A172 (cell line): ENCODE measurements at regions not wholly inside any gene's neighbourhood (a gene's known extent, or its start where the extent isn't known, plus 50 kb on each side); places are given as distances from the start of the nearest gene placed in this dataset.

ENCODE experiments used
- DNase-seq: peaks from one replicate; pipeline ENCODE4 v3.0.0-alpha.2; 2015; ENCODE audit warnings: low spot score

DNA sequence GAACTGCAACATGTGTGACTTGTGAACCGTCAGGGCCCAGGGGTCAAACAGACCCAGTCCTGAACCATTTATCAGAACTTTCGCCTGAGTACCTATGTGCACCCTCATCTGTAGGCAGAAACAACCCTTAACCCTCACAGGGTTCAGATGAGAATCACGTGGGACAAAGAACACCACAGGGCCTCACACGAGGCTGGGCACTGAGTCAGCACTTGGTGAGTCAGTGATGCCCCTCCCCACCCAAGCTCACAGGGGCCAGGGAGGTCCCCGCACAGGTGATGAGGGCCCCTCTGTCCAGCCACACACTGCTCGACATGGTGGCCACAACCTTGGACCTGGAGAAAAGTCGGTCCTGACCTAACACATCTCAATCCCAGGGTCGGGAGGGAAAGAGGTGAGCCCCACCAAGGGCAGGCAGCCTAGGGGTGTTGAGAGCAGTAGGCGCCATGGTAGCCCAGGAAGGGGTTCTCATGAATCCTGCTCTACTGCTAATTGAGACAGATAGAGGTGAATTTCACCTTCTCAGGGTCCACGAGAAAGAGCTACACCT, 176.4 kb downstream of the SHANK2 start:
- no peak for DNase-seq

DNA sequence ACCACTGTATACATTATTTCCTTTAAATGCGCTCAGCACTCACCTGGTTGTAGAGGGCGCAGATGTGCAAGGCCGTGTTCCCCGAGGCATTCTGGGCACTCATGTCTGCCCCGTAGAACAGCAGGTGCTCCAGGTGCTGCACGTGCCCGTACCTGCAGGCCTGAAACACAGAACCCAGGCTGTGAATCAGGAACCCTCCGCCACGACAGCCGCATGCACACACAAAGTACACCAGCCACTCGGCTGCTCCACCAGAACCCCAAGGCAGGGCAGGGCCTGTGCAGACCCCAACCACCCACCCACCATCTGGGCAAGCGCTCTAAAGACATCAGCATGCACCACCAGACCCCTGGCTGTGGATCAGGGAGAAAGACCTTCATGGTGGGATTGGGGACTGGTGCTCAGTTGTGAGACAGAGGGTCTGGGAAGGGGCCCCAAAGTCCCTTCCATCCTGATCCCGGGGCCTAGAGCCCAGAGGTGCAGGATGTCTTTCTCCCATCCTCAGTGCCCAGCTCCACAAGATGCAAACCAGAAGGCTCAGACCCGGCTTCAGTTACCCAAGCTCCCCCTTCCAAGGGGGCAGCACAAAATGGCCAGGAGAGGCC, 177.2 kb downstream of the SHANK2 start:
- no peak for DNase-seq

GRCh38 chr11:71071736-71072509, 180.5 kb downstream of the SHANK2 start:
- DNase-seq, result no peak

- DNase-seq, result no peak
Observed at GRCh38 chr11:71070490-71071453, 181.6 kb downstream of the SHANK2 start.

- no peak for DNase-seq
Observed at GRCh38 chr11:71068963-71069362, 183.4 kb downstream of the SHANK2 start.

DNA sequence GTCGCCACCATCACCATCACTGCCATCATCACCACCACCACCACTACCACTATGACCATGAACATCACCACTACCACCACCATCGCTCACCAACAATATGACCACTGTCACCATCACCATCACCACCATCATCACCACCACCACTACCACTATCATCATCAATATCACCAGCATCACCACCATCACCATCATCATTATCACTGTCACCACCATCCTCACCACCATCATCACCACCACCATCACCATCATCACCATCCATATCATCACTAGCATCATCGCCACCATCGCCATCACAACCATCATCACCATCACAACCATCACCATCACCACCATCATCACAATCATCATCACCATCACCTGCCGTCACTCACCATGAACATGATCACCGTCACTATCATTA, 184.6 kb downstream of the SHANK2 start:
- DNase-seq, result no peak

GRCh38 chr11:71066311-71066710, 186.1 kb downstream of the SHANK2 start:
- DNase-seq, result no peak

- DNase-seq, result no peak
Observed at GRCh38 chr11:71065841-71066240, 186.5 kb downstream of the SHANK2 start.

DNA sequence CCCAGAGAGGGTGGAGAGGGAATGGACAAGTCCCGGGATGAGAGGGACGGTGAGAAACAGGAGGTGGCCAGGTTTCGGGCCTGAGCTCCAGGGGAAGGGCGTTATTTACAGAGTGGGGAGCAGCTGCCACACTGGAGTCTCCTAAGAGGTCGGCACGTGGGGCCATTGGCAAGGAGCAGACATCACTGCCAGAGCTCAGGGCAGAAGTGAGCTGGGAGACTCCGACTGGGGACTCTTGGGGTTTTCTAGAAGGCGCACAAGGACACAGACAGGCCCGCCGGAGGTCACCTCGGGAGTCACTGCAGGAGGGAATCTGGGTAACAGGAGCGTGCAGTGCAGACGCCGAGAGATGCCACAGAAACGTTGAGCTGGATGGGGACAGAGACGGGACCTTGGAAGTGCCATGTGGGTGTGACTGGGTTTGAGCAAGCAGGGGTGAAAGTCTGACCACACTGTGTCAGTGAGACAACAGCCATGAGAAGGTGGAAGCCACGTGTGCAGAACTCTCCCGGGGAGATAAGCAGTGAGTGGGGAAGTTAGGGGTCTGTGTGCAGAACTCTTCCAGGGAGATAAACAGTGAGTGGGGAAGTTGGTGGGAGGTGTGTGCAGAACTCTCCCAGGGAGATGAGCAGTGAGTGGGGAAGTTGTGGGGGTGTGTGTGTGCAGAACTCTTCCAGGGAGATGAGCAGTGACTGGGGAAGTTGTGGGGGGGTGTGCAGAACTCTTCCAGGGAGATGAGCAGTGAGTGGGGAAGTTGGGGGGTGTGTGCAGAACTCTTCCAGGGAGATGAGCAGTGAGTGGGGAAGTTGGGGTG, 187.5 kb downstream of the SHANK2 start:
- DNase-seq, result no peak

DNA sequence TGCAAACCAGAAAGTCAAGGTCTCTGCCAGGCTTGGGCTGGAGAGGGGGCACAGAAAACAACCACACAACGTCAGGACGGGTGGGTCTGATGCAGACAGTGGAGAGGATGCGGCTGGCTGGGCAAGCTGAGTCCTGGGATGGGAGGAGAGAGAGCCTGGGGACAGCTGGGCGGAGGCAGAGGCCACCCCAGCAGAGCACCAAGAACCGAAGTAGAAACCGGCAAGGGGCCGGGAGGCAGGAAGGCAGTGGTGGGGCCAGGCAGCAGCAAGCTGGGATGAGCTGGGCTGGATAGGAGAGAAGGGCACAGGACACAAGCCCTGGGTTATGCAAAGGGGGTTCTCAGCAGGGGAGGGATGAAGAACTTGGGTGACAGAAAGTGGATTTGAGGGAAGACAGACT, 188.2 kb downstream of the SHANK2 start:
- DNase-seq, result no peak

DNA sequence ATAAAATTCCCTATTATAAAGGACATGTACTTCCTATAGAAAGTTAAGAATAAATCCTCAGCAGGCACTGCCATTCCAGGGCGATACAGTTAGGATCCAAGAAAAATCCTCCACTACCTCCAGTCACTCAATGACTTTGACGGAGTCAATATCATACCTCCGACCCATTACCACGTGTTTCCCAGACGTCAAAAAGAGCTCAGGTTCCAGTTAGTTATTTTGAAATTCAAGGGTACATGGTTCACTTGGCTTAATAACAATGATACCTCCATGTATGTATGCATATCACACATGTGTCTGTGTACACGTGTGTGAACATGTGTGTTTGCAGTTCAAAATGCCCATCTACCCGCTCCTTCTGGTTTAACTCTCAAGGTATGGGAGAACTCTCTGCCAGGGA, 189.2 kb downstream of the SHANK2 start:
- DNase-seq, result no peak

DNA sequence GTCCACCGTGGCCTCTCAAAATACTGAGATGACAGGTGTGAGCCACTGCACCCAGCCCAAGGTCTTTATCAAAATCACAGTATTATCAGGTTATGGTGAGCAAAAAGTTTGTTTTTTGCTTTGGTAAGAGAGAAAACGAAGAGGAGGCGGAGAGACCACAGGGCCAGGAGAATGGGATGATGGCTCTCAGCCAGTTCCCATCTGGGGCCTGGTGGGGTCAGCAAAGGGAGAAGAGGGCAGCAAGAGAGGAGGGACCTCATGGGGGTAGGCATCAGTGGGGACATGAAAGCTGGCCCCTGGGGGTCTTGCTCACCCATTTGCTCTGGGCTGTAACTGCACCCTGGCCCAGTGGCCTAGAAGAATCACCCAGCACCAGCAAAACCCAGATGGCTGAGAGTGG, 190.2 kb downstream of the SHANK2 start:
- no peak for DNase-seq

DNA sequence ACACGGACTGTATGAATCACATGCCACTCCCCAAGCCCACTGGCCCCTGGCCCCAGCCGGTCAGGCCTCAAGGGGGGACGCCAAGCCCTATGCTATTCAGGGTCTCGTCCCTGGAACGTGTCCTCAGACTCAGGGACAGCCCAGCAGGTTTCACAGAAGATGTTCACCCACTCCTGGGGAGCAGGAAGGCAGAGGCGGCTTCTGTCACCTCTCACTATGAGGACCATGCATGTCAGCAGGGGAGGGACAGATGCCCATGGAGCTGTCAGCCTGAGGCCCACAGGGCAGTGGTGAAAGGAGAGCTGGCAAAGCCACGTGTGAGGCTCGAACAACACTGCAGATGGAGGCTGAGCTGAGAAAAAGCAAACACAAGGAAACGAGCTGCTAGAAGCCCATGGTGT, 192.0 kb downstream of the SHANK2 start:
- no peak for DNase-seq

DNA sequence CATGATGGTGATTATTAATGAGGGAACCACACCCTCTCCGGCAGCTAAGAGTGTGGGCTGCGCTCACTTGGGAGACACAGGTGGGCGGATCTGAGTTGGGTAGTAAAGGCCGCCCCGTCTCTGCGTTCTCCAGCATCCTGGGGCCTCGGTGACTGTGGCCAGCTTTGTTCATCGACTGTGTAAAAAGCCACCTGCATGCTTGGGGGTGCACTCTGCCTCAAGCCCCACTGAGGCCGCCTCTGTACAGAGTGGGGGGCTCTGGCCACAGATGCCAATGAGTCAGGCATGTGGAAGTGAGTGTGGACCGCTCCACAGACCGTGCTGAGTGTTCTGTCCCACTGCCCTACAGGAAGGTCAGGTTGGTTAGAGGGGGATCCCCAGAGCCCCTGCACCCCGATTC, 192.7 kb downstream of the SHANK2 start:
- DNase-seq, result no peak

DNA sequence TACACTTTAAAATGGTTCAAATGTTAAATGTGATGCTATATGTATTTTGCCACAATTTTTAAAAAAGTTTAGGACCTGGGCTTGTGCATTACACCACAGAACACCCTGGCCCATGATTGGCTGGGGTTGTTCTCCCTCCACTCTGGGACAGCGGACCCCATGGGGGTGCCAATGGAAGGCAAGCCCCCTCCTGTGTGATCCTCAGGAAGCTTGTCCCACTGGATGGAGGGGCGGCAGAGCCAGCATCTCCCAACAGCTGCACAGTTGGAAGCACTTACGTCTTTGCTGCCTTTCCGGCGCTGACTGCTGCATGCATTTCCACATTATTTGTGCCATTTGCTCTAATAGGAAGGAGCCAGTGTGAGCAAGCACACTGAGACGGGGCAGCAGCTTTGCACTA, 196.5 kb downstream of the SHANK2 start:
- no peak for DNase-seq
